Osteoblast (primary cell): ENCODE measurements at regions not wholly inside any gene's neighbourhood (a gene's known extent, or its start where the extent isn't known, plus 50 kb on each side); places are given as distances from the start of the nearest gene placed in this dataset.

Experiments used
- DNase-seq: peaks from one replicate; pipeline ENCODE4 v3.0.0; 2011; ENCODE audit warnings: low spot score, mixed read lengths; ENCODE audit not compliant: insufficient read length; ENCODE audit errors: missing footprints
- H2AFZ ChIP-seq: 2 replicates; pipeline ENCODE4 v1.6.0; 2011; ENCODE audit warnings: mild to moderate bottlenecking, low read length
- H3K27ac ChIP-seq: 2 replicates; pipeline ENCODE4 v1.5.1; 2011; ENCODE audit warnings: mild to moderate bottlenecking, low read depth, low read length, moderate library complexity
- H3K27me3 ChIP-seq: 2 replicates; pipeline ENCODE4 v1.6.0; 2012; ENCODE audit warnings: mild to moderate bottlenecking, control low read depth, inconsistent platforms, low read length, moderate library complexity; ENCODE audit not compliant: insufficient read depth
- H3K36me3 ChIP-seq: 2 replicates; pipeline ENCODE4 v1.5.1; 2011; ENCODE audit warnings: mild to moderate bottlenecking, low read length, control low read depth, moderate library complexity; ENCODE audit not compliant: insufficient read depth
- H3K4me1 ChIP-seq: 2 replicates; pipeline ENCODE4 v1.5.1; 2011; ENCODE audit warnings: mild to moderate bottlenecking, low read length, control low read depth, moderate library complexity; ENCODE audit not compliant: insufficient read depth
- H3K4me2 ChIP-seq: 2 replicates; pipeline ENCODE4 v1.6.0; 2011; ENCODE audit warnings: mild to moderate bottlenecking, low read length; ENCODE audit not compliant: insufficient read depth
- H3K4me3 ChIP-seq: fragments of 200-600 bp; sonication (generic); 3 replicates; pipeline ENCODE4 v1.5.1; 2012; ENCODE audit warnings: mild to moderate bottlenecking, low read length, inconsistent platforms; ENCODE audit not compliant: insufficient read depth
- H3K79me2 ChIP-seq: 2 replicates; pipeline ENCODE4 v1.6.0; 2012; ENCODE audit warnings: mild to moderate bottlenecking, low read length, control low read depth, inconsistent platforms; ENCODE audit not compliant: insufficient read depth
- H3K9me3 ChIP-seq: 2 replicates; pipeline ENCODE4 v1.5.1; 2011; ENCODE audit warnings: low read depth, low read length, control low read depth
- H4K20me1 ChIP-seq: 2 replicates; pipeline ENCODE4 v1.6.0; 2012; ENCODE audit warnings: mild to moderate bottlenecking, low read length, control low read depth; ENCODE audit not compliant: insufficient read depth
- CTCF ChIP-seq: IDR thresholded peaks from 2 replicates; pipeline ENCODE4 v1.5.1; 2011; ENCODE audit warnings: mild to moderate bottlenecking, low read depth, low read length, moderate library complexity; ENCODE audit errors: extremely low read depth

- Histone ChIP-seq H4K20me1 (no peaks in the 10 kb centered on the region), H3K4me1 (peaks cover 6% of the 10 kb centered on the region), H3K36me3 (no peaks in the 10 kb centered on the region), H2AFZ (no peak overlapping the region), H3K4me2 (no peak overlapping the region), H3K4me3 (no peak overlapping the region), H3K27ac (no peak overlapping the region), H3K27me3 (no peaks in the 10 kb centered on the region), H3K9me3 (no peaks in the 10 kb centered on the region), H3K79me2 (no peaks in the 10 kb centered on the region)
- no peak for TF ChIP-seq CTCF
- no peak for DNase-seq
Measured at GRCh38 chr6:166687070-166687878, 60.2 kb upstream of the RPS6KA2 start.

DNA sequence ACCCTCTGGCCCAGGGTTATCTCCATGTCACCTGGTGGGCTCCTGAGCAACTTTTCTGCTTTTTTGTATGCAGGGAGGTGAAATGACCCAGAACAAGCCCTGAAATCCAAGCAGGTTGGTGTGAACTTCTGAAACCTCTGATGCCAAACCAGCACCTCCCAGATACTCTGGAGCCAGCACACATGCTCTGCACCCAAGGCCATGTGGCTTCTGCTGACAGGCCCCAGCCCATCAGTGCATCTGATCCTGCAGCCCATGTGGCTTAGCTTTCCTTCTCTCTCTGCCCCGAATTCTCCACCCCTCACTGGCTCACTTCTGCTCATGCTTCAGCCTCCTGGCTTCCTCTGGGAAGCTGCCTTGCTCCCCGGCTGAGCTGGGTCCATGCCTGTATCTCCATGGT is 59.3 kb upstream of the RPS6KA2 start:
- no peak overlapping the region for H3K27ac ChIP-seq
- DNase-seq: no peak
- H3K9me3 ChIP-seq: no peaks in the 10 kb centered on the region
- H3K4me3 ChIP-seq: no peak overlapping the region
- no peaks in the 10 kb centered on the region for H4K20me1 ChIP-seq
- H3K27me3 ChIP-seq: no peaks in the 10 kb centered on the region
- TF ChIP-seq CTCF: no peak
- no peaks in the 10 kb centered on the region for H3K79me2 ChIP-seq
- no peak overlapping the region for H3K4me2 ChIP-seq
- H3K4me1 ChIP-seq: peaks cover 4% of the 10 kb centered on the region
- no peak overlapping the region for H2AFZ ChIP-seq
- H3K36me3 ChIP-seq: no peaks in the 10 kb centered on the region

DNA sequence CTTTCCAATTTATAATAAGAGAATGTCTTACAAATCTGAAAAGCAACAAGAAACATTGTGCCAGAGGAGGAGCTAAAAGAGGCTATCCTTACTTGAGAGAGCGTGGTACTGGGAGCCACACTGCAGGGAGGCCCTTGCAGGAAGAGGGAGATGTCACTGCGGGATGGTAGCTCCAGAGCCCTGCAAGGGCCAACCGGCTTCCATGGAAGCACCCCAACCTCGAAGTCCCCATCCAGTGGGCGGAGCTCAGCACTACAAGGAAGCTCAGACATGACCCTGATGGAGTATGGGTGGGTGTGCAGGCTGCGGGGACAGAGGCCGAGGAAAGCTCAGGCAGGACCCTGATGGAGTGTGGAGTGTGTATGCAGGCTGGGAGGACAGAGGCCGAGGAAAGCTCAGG is 57.8 kb upstream of the RPS6KA2 start:
- Histone ChIP-seq H3K9me3 (no peaks in the 10 kb centered on the region), H3K4me1 (no peaks in the 10 kb centered on the region), H2AFZ (no peak overlapping the region), H3K36me3 (no peaks in the 10 kb centered on the region), H3K27ac (no peak overlapping the region), H4K20me1 (no peaks in the 10 kb centered on the region), H3K79me2 (no peaks in the 10 kb centered on the region), H3K27me3 (no peaks in the 10 kb centered on the region), H3K4me3 (no peak overlapping the region), H3K4me2 (no peak overlapping the region)
- TF ChIP-seq CTCF: no peak
- no peak for DNase-seq

DNA sequence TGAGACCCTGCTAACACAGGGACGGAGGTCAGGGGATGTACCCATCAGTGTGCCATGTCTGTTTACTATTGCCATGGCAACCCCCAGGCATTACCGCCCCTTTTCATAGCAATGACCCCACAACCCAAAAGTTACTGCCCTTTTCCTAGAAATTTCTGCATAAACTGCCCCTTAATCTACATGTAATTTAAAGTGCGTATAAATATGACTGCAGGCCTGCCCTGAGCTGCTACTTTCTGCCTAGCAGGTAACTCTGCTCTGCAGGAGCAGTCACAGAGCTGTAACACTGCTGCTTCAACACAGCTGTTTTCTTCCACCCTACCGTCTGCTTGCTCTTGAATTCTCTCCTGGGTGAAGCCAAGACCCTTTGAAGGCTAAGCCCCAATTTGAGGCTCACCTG is 57.1 kb upstream of the RPS6KA2 start:
- no peak for DNase-seq

More for the DNA sequence above, 57.1 kb upstream of the RPS6KA2 start:
- no peak overlapping the region for H3K27ac ChIP-seq
- TF ChIP-seq CTCF: no peak
- no peaks in the 10 kb centered on the region for H3K4me1 ChIP-seq
- no peaks in the 10 kb centered on the region for H4K20me1 ChIP-seq
- H3K4me2 ChIP-seq: no peak overlapping the region
- H3K27me3 ChIP-seq: no peaks in the 10 kb centered on the region
- H3K4me3 ChIP-seq: no peak overlapping the region
- H3K36me3 ChIP-seq: no peaks in the 10 kb centered on the region
- no peaks in the 10 kb centered on the region for H3K9me3 ChIP-seq
- no peaks in the 10 kb centered on the region for H3K79me2 ChIP-seq
- no peak overlapping the region for H2AFZ ChIP-seq
